MM.1S (cell line): ENCODE measurements at regions not wholly inside any gene's neighbourhood (a gene's known extent, or its start where the extent isn't known, plus 50 kb on each side); places are given as distances from the start of the nearest gene placed in this dataset.
"Not testable (repeated sequence)": the region's sequence is repeated elsewhere in the genome, so short reads cannot be mapped to it uniquely, and the experiment has no call there.

Experiments
- CTCF ChIP-seq: fragments of 300-600 bp; sonication (generic); IDR thresholded peaks from 2 replicates; pipeline ENCODE4 v1.5.1; 2016; ENCODE audit warnings: antibody characterized with exemption, low read length, mixed read lengths
- EZH2 ChIP-seq: fragments of 300-600 bp; sonication (generic); optimal IDR thresholded peaks from 2 replicates; pipeline ENCODE3; 2017; ENCODE audit warnings: low read depth, mild to moderate bottlenecking, antibody characterized with exemption, low read length, mixed read lengths

- TF ChIP-seq CTCF, EZH2: not testable (repeated sequence)
Observed at GRCh38 chr17:63226720-63227119, 219.4 kb downstream of the CYB561 start.
